CD1c-positive myeloid dendritic cell (primary cell): ENCODE measurements at regions not wholly inside any gene's neighbourhood (a gene's known extent, or its start where the extent isn't known, plus 50 kb on each side); places are given as distances from the start of the nearest gene placed in this dataset.

Experiments
- DNase-seq: peaks from one replicate; pipeline ENCODE4 v3.0.0-alpha.2; 2016; ENCODE audit errors: extremely low spot score

DNA sequence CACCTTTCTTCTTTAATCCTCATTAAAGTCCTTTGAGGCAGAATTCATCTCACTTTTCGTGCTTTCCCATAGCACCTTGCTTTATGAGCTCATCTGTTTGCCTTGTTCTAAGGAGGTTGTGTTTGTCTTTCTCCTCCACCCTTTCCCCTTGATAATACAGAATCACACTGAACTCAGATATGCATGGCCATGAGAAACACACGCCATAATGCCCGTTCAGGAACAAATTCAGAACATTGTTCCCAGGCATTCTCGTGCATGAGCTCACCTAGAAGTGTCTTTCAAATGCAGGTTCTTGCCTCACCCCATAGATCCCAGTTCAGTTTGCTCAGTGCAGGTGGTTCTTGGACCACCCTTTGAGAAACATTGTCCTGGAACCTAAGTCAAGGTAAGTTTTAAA is 71.1 kb downstream of the TMEM114 start:
- DNase-seq = no peak

DNA sequence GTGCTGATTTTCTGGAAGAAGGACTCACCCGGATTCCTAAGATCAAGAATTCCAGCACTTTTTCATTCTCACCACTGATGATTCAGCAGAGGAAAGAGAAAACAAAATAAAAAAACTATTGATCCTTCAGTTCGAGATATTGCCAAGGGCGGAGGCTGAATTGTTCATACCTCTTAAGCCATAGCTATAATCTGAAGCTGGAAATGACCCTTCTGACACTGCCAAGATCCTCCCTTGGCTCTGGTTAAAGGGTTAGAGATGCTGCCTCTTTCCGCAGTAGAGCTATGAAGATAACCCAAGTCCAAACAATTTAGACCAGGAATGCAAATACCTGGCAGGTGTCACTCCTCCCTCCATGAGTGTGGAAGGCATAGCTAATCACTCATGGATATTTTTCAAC is 73.0 kb downstream of the TMEM114 start:
- no peak for DNase-seq

GRCh38 chr16:8516471-8516870 is 73.8 kb downstream of the TMEM114 start:
- DNase-seq = no peak

DNA sequence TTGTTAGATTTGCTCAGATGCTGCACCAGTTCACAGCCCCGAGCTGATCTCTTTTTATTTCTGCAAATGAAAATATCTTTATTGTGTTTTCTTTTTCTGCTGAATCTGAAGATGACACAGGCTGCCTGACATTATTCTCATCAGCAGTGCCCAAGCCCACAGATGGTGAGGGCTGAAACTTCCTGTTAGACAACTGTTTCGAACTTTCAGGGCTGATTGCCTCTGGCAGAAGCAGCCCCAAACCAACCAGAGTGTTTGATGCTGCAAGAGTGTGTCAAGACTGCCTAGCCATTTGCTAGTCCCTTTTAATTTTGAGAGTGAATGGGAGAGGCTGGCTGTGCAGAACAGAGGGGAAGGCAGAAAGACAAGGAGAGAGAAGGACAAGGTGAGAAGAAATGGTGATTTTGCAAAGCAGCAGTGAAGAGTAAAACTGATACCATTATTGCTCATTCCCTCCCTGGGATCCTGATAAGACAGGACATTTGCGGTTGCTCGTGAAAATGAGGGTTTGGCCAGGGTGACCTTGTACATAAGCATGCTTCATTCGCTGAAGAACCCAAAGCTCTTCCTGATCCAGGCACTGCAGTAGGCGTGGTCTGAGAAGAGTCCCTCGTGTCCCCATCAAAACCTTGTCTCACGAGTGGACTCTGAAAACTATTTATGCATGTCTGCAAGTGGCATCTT is 77.2 kb downstream of the TMEM114 start:
- DNase-seq = no peak

- DNase-seq = no peak
Measured at GRCh38 chr16:8511464-8511863, 78.8 kb downstream of the TMEM114 start.

- DNase-seq = no peak
Measured at GRCh38 chr16:8510160-8510559, 80.2 kb downstream of the TMEM114 start.

GRCh38 chr16:8505327-8505991 is 84.9 kb downstream of the TMEM114 start:
- DNase-seq = peak; percentile 20

- no peak for DNase-seq
Measured at GRCh38 chr16:8502446-8502845, 87.9 kb downstream of the TMEM114 start.

- DNase-seq = no peak
Measured at GRCh38 chr16:8500351-8500750, 90.0 kb downstream of the TMEM114 start.

DNA sequence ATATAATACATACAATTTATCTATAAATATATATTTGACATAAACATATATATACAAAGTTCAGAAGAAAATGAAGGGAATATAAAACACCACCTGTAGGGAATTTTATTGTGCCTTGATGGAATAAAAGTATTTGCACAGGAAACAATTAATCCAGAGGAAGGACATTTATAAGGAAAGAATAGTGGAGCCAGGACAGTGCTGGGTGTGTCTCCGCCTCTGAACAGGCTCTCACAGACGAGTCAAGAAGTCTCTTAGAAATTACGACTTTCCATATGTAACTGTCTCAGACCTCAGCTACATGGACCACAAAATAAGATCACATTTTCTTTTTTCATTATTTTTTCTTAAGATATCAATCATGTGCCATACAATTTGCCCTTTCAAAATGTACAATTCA is 93.9 kb downstream of the TMEM114 start:
- no peak for DNase-seq

DNA sequence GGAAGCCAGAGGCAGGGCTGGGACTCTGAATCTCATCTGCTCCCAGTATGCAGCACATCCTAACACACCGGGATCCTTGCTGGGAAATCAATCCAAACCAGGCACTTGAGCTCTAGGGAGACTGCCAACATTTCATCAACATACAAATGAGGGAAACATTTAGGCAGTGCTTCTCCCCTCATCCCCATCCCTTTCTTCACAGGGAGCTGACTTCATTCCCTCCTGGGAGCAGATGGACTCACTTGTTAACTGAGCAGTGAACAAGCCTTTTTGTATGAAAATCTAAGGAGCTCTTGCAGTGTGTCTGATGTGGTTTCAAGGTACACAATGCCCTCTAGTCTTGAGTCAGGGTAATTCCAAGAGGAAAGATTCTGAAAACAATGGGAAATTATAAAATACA is 96.3 kb downstream of the TMEM114 start:
- DNase-seq = no peak

- no peak for DNase-seq
Measured at GRCh38 chr16:8492690-8493089, 97.6 kb downstream of the TMEM114 start.

DNA sequence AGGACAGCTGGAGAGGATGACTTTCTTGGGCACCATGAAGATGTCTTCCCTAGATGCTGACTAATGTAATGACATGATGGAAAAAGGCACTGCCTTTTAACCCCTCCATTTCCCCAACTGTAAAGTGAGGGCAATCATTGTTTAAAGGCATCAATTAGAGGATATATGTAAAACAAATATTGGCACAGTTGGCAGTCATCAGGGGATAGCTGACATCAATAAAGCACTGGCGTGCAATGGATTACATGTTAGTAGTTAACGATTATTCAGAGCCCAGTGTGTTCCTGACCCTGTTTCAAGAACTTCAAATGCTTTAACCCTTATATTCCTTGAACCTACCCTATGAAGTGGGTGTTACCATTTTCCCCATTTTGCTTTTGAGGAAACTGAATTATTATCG is 100.7 kb downstream of the TMEM114 start:
- DNase-seq = no peak

- no peak for DNase-seq
Measured at GRCh38 chr16:8486985-8487384, 103.3 kb downstream of the TMEM114 start.

DNA sequence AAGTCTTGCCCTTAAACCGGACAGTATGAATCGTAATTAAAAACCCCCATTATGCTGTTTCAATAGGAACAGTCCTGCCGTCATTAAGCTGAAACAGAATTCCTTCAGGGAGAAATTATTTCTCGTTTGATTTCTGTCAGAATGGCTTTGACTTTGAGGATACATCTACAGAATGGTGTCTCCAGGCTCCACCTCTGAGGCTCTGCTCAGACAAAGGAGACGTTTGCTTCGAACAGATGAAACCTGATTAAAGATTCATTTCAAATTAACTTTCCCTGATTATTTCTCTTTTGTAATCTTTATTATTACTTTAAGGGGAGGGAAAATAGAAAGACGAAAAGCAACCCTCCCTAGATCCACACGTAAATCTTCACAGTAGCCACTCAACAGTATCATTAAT is 106.9 kb downstream of the TMEM114 start:
- no peak for DNase-seq

- DNase-seq = no peak
Measured at GRCh38 chr16:8481810-8482209, 108.5 kb downstream of the TMEM114 start.

- no peak for DNase-seq
Measured at GRCh38 chr16:8476824-8477223, 113.5 kb downstream of the TMEM114 start.

- DNase-seq = no peak
Measured at GRCh38 chr16:8474587-8474986, 115.7 kb downstream of the TMEM114 start.

- no peak for DNase-seq
Measured at GRCh38 chr16:8469102-8469778, 121.1 kb downstream of the TMEM114 start.

DNA sequence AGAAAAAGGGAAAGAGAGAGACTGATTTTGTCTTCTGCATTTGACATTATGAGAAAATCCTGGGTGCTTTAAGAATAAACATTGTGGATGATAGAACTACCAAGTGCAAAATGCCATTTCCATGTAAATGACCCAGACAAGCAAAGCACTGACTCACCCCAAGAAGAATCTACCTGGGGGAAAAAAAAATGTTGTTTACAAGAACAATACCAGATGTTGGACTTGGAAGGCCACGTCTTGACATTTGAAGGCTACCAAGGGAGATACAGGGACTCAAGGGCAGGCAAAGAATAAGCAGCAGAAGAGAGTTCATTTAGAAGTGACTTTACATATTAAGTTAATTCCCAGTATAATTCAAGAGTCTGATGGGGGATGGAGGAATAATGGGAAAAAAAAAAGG is 125.3 kb downstream of the TMEM114 start:
- no peak for DNase-seq

DNA sequence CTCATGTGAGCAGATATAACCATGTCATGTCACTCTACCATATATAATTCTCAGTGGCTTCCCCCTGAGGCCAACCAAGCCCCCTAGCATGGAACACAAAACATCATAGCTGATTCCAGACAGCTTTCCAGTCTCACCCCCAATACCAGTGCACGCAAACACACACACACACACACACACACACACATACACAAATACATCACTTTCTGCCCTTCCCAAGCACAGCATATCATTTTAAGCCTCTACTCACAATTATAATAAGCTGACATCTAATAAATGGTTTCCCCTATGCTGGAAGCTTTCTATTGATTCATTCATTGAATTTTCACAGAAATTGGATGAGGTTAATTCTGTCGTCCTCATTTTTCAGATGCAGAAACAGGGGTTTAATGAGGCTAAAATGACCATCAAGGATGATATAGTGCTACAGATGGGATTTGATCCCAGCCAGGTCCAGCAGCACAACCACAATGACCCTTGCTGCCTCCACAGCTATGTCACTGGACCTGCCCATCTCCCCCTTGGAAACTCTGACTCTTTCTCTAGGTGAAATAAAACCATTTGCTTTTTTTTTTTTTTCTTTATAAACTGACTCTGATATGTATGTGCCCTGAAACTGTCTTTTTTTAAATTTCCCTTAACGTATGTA is 131.1 kb downstream of the TMEM114 start:
- DNase-seq = no peak

DNA sequence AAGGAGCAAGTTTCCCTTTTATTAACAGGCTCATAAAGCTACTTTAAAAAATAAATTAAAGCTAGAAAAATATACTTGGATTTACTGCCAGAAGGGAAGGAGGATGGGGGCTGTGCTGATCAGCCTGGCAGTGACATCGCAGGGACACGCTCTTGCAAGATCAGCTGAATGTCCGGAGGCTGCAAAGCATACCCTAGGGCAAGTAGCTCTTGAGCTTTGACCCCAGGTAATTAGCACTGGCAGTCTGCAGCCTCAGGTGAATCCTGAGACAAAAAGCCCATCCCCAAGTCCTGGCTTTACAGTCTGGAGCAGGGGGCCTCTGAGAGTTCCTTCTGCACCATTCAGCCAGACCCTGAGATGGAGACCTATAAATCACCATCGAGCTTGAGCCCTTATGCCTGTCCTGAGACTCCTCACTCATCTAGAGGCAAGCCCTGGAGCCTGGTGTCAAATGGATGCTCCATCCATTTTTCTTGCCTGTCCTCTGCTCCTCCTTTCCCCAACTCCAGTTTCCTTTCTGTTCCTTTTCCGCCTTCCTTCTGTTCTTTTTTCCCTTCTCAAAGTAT is 131.7 kb downstream of the TMEM114 start:
- no peak for DNase-seq
